Activated CD8-positive, alpha-beta memory T cell treated with anti-CD3 and anti-CD28 coated beads, Interleukin-2, amount 10 ng/mL, durations not matched to agents 7 days and 5 days (primary cell): ENCODE measurements at regions not wholly inside any gene's neighbourhood (a gene's known extent, or its start where the extent isn't known, plus 50 kb on each side); places are given as distances from the start of the nearest gene placed in this dataset.

Source experiments
- ATAC-seq: fragments of 150-1000 bp; cut with Tn5 transposase; one replicate; pipeline ENCODE4 v1.10.0; 2021; ENCODE audit warnings: moderate library complexity
- CTCF ChIA-PET: fragments of 350-600 bp; sonication (Branson Sonifier 250); formaldehyde crosslinking; loops from one replicate; lab custom pipeline; 2021; ENCODE audit warnings: antibody characterized with exemption; lab: Charles Lee
- DNase-seq: peaks from one replicate; pipeline ENCODE4 v3.0.0-alpha.2; 2020
- H3K27ac Mint-ChIP-seq: one replicate; pipeline ENCODE4 v1.8.0; 2021; ENCODE audit warnings: mild to moderate bottlenecking, mixed read lengths
- H3K27me3 Mint-ChIP-seq: one replicate; pipeline ENCODE4 v1.8.0; 2021; ENCODE audit warnings: mixed read lengths
- H3K36me3 Mint-ChIP-seq: one replicate; pipeline ENCODE4 v1.8.0; 2021; ENCODE audit warnings: mild to moderate bottlenecking, mixed read lengths
- H3K4me1 Mint-ChIP-seq: one replicate; pipeline ENCODE4 v1.8.0; 2021; ENCODE audit warnings: mixed read lengths
- H3K4me3 Mint-ChIP-seq: one replicate; pipeline ENCODE4 v1.8.0; 2021; ENCODE audit warnings: mild to moderate bottlenecking, moderate library complexity, mixed read lengths
- H3K9me3 Mint-ChIP-seq: one replicate; pipeline ENCODE4 v1.8.0; 2022; ENCODE audit warnings: low read depth, mixed read lengths

DNA sequence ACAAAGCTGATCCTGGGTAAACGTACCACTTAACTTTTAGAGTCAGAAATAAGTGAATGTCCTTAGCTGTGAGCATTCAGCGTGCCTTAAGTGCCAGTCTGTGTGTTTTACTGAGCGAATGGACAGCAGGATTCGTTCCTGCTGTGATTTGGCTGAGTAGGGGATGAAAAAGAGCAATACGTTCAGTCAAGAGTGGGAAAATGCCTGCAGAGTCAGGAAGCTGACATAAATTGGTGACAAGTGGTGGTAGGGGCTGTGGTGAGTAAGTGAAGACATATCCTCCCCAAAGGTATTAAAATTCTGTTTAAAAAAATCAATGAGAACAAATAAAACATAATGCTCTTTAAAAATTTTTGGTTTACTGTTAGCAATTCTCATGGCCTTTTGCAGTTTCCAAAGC is 56.6 kb upstream of the TNIP3 start:
- ATAC-seq (no peak), DNase-seq (peak; percentile 53)
- Mint-ChIP-seq H3K4me3 (peak overlapping the region; percentile 70), H3K36me3 (peaks cover 3% of the 10 kb centered on the region), H3K9me3 (no peaks in the 10 kb centered on the region), H3K27ac (peak overlapping the region; percentile 90), H3K27me3 (no peaks in the 10 kb centered on the region), H3K4me1 (peaks cover 67% of the 10 kb centered on the region)
- CTCF ChIA-PET = interaction anchor here (0.8 to 8.0 kb wide), 7 partner anchors 22 to 87 kb away, joined by 3 to 60 read pairs (median 12); no protein-coding TSS in a partner anchor

DNA sequence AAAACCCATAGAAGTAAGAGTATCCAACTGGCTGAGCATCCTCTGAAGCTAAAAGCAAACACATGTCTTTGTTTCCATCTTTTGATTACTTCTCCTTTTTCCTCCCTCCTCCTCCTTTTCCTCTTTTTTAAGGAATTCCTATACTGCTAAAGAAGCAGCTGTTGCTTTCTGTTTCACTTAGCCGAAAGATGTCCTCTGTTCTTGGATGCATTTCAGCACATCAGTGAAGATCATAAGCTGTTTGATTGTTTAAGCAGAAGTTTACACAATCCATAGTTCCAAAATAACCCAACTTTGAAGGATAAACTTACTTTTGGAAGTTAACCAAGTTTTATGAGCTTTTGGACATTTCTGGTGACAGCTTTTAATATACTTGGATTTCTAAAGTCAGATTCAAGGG is 55.1 kb upstream of the TNIP3 start:
- H3K4me3 Mint-ChIP-seq = peak overlapping the region; percentile 68
- peaks cover 68% of the 10 kb centered on the region for H3K4me1 Mint-ChIP-seq
- peak overlapping the region; percentile 92 for H3K27ac Mint-ChIP-seq
- peaks cover 6% of the 10 kb centered on the region for H3K36me3 Mint-ChIP-seq
- ATAC-seq = peak; percentile 18
- H3K9me3 Mint-ChIP-seq = no peaks in the 10 kb centered on the region
- CTCF ChIA-PET = interaction anchor here (0.7 to 8.0 kb wide), 8 partner anchors 13 to 89 kb away, joined by 3 to 60 read pairs (median 12); no protein-coding TSS in a partner anchor
- no peaks in the 10 kb centered on the region for H3K27me3 Mint-ChIP-seq
- DNase-seq = no peak

DNA sequence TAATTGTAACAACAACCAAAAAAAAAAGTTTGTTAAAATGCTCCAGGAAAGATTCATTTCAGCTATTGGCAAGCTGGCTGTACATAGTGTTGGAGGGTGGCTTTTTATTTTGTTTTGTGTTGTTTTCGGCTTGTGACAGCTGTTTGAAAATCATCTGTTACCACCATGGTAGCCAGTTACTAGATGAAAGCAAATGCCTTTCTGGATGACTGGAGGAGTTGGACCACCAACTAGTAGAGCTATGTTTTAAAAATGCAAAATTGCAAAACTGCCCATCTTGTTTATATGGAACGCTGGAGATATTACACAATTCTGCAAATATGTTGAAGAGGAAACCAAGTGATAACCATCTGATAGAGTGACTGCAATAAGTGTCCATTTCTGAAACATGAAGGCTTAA is 53.2 kb upstream of the TNIP3 start:
- CTCF ChIA-PET = interaction anchor here (1.4 to 2.3 kb wide), 3 partner anchors 17 to 37 kb away, joined by 3 to 9 read pairs (median 9); no protein-coding TSS in a partner anchor
- H3K27ac Mint-ChIP-seq = peak overlapping the region; percentile 85
- no peak for DNase-seq
- H3K4me3 Mint-ChIP-seq = peak overlapping the region; percentile 54
- peaks cover 10% of the 10 kb centered on the region for H3K36me3 Mint-ChIP-seq
- no peaks in the 10 kb centered on the region for H3K27me3 Mint-ChIP-seq
- ATAC-seq = no peak
- peaks cover 69% of the 10 kb centered on the region for H3K4me1 Mint-ChIP-seq
- no peaks in the 10 kb centered on the region for H3K9me3 Mint-ChIP-seq

DNA sequence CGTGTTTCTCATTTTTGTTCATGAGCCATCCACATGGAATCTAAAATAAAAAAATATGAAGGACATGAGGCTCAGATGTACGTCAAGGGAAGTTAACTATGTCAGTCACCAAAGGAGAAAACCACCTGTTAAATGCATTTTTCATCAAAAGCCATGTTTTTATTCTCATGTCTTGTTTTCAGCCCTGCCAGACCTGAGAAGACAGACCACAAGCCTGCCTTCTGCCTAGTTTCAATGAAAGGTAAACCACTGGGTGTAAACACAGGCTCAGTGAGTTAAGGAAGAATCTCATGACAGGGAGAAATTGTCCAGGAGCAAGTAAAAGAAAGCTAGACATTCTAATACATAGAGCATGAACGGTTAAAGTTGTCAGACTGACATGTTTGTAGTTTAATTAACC is 52.3 kb upstream of the TNIP3 start:
- DNase-seq (no peak), ATAC-seq (peak; percentile 21)
- Mint-ChIP-seq H3K4me1 (peaks cover 66% of the 10 kb centered on the region), H3K27ac (peak overlapping the region; percentile 85), H3K36me3 (peaks cover 11% of the 10 kb centered on the region), H3K4me3 (peak overlapping the region; percentile 54), H3K27me3 (no peaks in the 10 kb centered on the region), H3K9me3 (no peaks in the 10 kb centered on the region)
- CTCF ChIA-PET = interaction anchor here (0.7 to 2.3 kb wide), 6 partner anchors 16 to 391 kb away, joined by 3 to 9 read pairs (median 3); no protein-coding TSS in a partner anchor

DNA sequence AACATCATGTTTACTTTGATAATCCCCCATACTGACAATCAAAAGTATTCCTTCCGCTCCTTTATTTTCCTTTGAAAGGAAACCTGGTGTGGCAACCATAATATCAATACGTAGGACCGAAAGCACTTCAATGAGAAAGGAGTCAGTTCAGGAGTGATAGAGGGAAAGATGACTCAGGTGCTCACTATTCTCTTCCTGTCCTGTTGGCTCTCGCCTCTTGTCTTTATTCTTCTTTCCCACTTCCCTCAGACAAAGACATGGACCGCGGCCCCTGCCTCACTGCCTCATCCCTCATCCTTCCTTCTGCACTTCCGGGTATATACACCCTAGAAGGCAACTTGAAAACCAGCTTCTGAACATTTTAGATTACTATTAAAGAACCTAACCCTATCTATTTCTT is 49.8 kb upstream of the TNIP3 start:
- H3K36me3 Mint-ChIP-seq = peaks cover 23% of the 10 kb centered on the region
- peak; percentile 59 for ATAC-seq
- CTCF ChIA-PET = interaction anchor here (0.8 to 2.1 kb wide), 2 partner anchors 10 to 15 kb away, joined by 4 to 8 read pairs; no protein-coding TSS in a partner anchor
- H3K27ac Mint-ChIP-seq = peak overlapping the region; percentile 89
- no peaks in the 10 kb centered on the region for H3K27me3 Mint-ChIP-seq
- peak overlapping the region; percentile 63 for H3K4me3 Mint-ChIP-seq
- H3K9me3 Mint-ChIP-seq = no peaks in the 10 kb centered on the region
- DNase-seq = no peak
- H3K4me1 Mint-ChIP-seq = peaks cover 70% of the 10 kb centered on the region
